G401.6 (cell line): ENCODE measurements at regions not wholly inside any gene's neighbourhood (a gene's known extent, or its start where the extent isn't known, plus 50 kb on each side); places are given as distances from the start of the nearest gene placed in this dataset.

Experiments
- FAIRE-seq: peaks from 2 replicates; lab custom pipeline; 2012; peaks lifted over from hg19 to GRCh38; lab: Jason Lieb, UNC

- no peak for FAIRE-seq
Measured at GRCh38 chr2:193537531-193537930, 1342.8 kb upstream of the TMEFF2 start.

- FAIRE-seq: no peak
Measured at GRCh38 chr2:193528458-193528857, 1333.7 kb upstream of the TMEFF2 start.

- no peak for FAIRE-seq
Measured at GRCh38 chr2:193527146-193527545, 1332.4 kb upstream of the TMEFF2 start.

GRCh38 chr2:193523662-193524061, 1328.9 kb upstream of the TMEFF2 start:
- FAIRE-seq: no peak

- FAIRE-seq: no peak
Measured at GRCh38 chr2:193521523-193521922, 1326.8 kb upstream of the TMEFF2 start.

- no peak for FAIRE-seq
Measured at GRCh38 chr2:193520709-193521458, 1326.2 kb upstream of the TMEFF2 start.

GRCh38 chr2:193518041-193518817, 1323.5 kb upstream of the TMEFF2 start:
- FAIRE-seq: no peak

GRCh38 chr2:193517615-193518014, 1322.9 kb upstream of the TMEFF2 start:
- no peak for FAIRE-seq

GRCh38 chr2:193506035-193506434, 1311.3 kb upstream of the TMEFF2 start:
- no peak for FAIRE-seq

GRCh38 chr2:193505620-193506019, 1310.9 kb upstream of the TMEFF2 start:
- FAIRE-seq: no peak

GRCh38 chr2:193502363-193503035, 1307.8 kb upstream of the TMEFF2 start:
- FAIRE-seq: no peak

GRCh38 chr2:193496786-193497185, 1302.1 kb upstream of the TMEFF2 start:
- FAIRE-seq: no peak

- FAIRE-seq: no peak
Measured at GRCh38 chr2:193482557-193482956, 1287.8 kb upstream of the TMEFF2 start.

GRCh38 chr2:193480187-193480586, 1285.5 kb upstream of the TMEFF2 start:
- no peak for FAIRE-seq

- FAIRE-seq: no peak
Measured at GRCh38 chr2:193476171-193476800, 1281.6 kb upstream of the TMEFF2 start.

GRCh38 chr2:193475038-193475437, 1280.3 kb upstream of the TMEFF2 start:
- FAIRE-seq: no peak

- FAIRE-seq: no peak
Measured at GRCh38 chr2:193469251-193469650, 1274.5 kb upstream of the TMEFF2 start.

GRCh38 chr2:193467276-193467987, 1272.7 kb upstream of the TMEFF2 start:
- no peak for FAIRE-seq

GRCh38 chr2:193463011-193463410, 1268.3 kb upstream of the TMEFF2 start:
- FAIRE-seq: no peak

- no peak for FAIRE-seq
Measured at GRCh38 chr2:193462411-193462810, 1267.7 kb upstream of the TMEFF2 start.

GRCh38 chr2:193461431-193461934, 1266.8 kb upstream of the TMEFF2 start:
- FAIRE-seq: no peak

- no peak for FAIRE-seq
Measured at GRCh38 chr2:193446967-193447366, 1252.2 kb upstream of the TMEFF2 start.
